NCI-H2227 (cell line): ENCODE measurements at regions not wholly inside any gene's neighbourhood (a gene's known extent, or its start where the extent isn't known, plus 50 kb on each side); places are given as distances from the start of the nearest gene placed in this dataset.

Experiments
- DNase-seq: peaks from one replicate; lab custom pipeline; 2025; ENCODE audit not compliant: unreplicated experiment; lab: John Stamatoyannopoulos, UW

DNA sequence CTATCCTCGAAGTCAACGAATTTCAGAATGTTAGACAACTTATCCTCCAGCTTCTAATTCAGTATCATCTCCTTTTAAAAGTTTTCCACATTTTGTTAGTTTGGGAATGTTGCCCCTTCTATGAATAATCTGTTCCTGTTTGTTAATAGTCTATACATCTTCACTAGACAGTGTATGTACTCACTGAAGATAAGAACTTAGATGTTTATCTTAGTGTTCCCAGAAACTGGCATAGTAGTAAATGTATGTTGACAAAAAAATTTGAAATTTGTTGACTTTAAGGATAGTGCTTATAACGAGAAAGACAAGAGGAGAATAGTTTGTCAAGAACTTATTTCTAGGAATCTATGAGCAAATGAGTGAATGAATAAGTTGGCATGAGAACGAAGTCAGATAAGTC is 162.0 kb upstream of the GULP1 start:
- no peak for DNase-seq

DNA sequence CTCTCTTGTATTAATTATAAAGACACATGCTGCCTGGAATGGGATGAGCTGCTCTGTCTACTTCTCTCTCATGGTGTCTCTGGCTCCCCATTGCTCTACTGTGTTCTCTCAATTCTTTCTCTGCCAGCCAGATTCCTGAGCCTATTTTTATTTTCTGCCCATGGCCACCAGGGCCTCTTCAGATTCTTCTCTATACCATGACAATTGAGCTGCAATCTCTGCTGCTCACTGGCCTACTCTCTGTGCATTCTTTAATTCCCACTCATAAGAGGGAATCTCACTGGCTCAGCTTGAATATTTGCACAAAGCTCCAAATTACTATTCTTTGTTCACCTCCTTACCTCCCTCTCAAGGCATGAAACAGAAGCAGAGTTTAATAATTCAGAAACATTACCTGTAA is 161.4 kb upstream of the GULP1 start:
- DNase-seq = no peak

- no peak for DNase-seq
Observed at GRCh38 chr2:188131281-188131680, 160.4 kb upstream of the GULP1 start.

GRCh38 chr2:188132385-188132784 is 159.3 kb upstream of the GULP1 start:
- DNase-seq = no peak

DNA sequence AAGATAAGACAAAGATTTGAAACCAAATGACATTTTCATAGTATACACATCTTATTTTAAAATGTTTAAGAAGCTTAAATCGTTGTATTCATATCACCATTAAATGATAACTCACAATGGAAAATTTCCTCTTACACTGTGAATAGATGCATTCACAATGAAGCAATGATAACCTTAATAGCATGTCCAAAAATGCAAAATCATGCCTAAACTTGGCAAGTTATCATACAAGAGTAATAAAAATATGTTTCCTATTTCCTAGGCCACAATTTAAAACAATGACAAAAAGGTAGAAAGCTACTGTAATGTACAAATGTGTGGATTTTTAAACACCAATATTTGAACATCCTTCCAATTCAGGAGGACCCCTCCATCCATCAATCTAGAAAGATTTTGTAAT is 157.4 kb upstream of the GULP1 start:
- DNase-seq = no peak

GRCh38 chr2:188138313-188138712 is 153.4 kb upstream of the GULP1 start:
- no peak for DNase-seq

GRCh38 chr2:188142088-188142487 is 149.6 kb upstream of the GULP1 start:
- DNase-seq = no peak

DNA sequence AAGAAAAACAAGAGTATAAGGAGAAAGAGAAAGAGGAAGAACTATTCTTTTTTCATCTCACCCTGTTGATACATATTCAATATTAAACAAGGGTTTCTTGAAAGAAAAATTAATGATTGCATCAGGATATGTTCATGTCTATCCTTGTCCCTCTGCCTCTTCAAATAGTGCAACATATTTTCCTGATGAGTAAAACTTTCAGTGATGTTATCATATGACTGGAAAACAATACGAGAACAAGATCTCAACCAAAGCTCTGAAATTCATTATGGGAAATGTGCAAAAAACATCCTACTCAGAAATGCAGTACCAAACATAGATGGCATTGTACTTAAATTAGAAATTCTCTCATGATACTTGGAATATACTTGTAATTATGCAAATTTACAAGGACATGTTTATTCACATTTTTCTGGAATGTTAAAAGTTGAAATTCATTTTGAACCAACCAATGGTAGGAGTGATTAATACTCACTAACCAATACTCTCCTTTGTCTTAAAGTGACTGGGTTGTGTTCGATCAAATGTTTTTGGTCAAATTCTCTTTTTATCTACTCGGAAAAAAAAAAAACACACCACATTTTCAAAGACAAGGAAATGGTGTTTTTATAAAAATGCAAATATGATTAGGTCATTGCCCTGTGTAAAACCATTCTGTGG is 148.9 kb upstream of the GULP1 start:
- DNase-seq = no peak

GRCh38 chr2:188145885-188146284 is 145.8 kb upstream of the GULP1 start:
- DNase-seq = no peak

DNA sequence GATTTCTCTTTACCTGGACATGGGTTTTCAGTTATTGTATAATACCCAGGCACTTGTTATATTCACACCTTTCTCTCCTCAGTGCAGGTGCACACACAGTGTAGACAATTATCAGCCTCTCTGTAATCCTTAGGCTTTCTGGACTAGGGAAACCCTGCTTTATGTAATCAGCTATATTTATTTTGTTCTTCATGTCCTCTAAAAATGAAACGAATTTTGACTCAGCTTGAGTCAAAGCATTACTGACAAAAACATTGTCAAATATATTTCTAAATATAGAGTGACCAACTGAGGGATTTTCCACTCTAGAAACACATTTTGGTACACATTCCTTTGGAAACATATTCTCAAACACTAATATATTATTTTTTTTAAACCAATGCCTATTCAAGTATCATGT is 144.8 kb upstream of the GULP1 start:
- DNase-seq = no peak

GRCh38 chr2:188151670-188152069 is 140.0 kb upstream of the GULP1 start:
- DNase-seq = no peak

DNA sequence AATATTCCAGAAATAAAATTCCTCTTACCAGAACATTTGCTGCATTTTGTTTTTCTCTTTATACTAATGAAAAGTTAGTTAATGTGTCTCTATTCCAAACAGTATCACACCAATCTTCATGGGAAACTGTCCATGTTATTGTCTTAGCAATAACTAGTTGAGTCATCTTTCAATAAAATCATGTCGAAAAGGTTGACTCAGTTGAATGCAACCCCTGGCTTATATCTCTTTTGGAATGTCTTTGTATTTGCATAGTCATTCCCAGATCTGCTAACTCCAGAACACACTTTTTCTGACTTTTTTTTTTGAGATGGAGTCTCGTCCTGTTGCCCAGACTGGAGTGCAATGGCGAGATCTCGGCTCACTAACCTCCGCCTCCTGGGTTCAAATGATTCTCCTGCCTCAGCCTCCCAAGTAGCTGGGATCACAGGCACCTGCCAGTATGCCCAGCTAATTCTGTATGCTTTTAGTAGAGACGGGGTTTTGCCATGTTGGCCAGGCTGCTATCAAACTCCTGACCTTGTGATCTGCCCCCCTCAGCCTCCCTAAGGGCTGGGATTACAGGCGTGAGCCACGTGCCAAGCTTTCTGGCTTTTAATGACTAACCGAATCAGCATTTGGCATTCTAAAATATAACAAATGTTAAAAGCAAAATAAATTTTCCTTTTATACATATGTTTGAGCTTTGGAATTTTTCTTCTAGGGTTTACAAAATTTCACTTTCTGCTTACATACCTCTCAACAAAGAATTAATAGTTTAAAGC is 133.2 kb upstream of the GULP1 start:
- DNase-seq = no peak

DNA sequence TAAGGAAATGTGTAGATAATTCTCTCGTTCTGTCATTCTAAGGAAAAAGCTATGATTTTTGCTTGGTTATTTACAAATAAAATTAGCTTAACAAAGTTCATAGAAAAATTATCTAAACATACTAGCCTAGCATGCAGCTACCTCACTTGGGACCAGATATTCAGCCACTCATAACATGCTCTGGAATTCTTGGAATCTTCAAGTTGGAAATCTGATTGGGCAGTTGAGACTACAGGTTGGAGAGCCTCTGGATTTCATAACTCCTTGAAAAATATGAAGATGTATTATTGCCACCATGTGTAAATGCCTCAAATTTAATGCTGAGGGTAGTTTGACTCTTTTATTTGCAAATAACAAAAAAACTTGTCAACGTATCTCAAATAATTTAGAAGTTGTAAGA is 132.2 kb upstream of the GULP1 start:
- no peak for DNase-seq

- DNase-seq = no peak
Observed at GRCh38 chr2:188170356-188170755, 121.3 kb upstream of the GULP1 start.

DNA sequence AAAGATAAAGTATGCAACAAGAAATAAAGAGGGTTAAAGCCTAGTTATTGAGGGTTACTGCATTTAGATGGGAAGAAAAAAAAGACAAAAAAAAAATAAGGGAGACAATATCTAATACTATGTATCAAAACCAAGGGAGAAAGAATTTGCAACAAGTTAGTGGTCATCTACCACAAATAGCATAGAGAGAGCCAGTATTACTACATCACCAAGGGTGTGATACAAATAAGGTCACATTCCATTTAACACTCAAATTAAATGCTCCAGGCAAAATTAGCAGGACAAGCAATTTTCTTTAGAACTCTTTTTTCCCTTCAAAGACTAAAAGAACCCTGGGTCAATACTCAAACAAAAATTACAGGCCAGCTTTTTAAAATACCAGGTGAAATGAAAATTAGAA is 115.1 kb upstream of the GULP1 start:
- DNase-seq = no peak

GRCh38 chr2:188181067-188181838 is 110.4 kb upstream of the GULP1 start:
- DNase-seq = no peak

DNA sequence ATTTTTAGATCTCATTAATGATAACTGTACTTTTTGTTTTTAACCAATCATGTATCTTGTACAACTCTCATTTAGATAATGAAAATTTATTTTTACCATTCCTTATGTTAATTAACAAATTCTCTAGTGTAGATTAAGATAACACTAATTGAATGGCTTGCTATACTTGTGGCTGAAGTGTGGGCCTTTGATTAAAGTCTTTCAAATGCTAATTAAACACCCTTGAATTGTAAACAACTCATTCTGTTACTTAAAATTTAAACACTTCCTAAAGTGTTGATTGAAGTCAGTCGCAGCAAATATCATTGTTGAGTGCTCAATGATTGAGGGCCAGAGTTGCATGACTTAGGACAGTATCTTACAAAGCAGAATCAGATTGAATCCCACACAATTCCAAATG is 109.8 kb upstream of the GULP1 start:
- no peak for DNase-seq

- no peak for DNase-seq
Observed at GRCh38 chr2:188187726-188188125, 103.9 kb upstream of the GULP1 start.

GRCh38 chr2:188189356-188189755 is 102.3 kb upstream of the GULP1 start:
- no peak for DNase-seq

DNA sequence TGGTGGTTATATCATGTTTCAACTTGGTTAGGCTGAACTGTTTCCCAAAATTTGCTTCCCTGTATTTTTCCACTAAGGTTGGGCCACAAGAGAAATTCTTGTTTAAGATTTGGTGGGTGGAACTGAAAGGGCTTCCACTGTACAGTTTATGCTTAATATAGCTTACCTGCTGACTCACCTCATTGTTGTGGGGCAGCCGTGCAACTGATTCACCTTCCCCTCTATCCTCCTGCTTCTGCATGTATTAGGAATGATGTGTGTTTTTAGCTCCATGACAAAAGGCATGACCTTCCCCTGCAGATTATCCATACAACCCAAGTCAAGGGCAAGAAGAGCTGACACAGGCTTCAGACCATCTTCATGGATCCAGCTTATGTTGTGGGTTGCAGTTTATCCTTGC is 98.4 kb upstream of the GULP1 start:
- no peak for DNase-seq

GRCh38 chr2:188196343-188197008 is 95.2 kb upstream of the GULP1 start:
- DNase-seq = no peak

- DNase-seq = no peak
Observed at GRCh38 chr2:188199716-188200128, 92.0 kb upstream of the GULP1 start.
